Loucy (cell line): ENCODE measurements at regions not wholly inside any gene's neighbourhood (a gene's known extent, or its start where the extent isn't known, plus 50 kb on each side); places are given as distances from the start of the nearest gene placed in this dataset.

Experiments
- H2AFZ ChIP-seq: fragments of 200-600 bp; sonication (generic); 2 replicates; pipeline ENCODE4 v1.6.0; 2016; ENCODE audit warnings: antibody characterized with exemption, mild to moderate bottlenecking, low read length, moderate library complexity
- H3F3A ChIP-seq: fragments of 200-600 bp; 2 replicates; pipeline ENCODE4 v1.6.0; 2016; ENCODE audit warnings: antibody characterized with exemption, low read depth, mild to moderate bottlenecking
- H3K27me3 ChIP-seq: fragments of 200-600 bp; sonication (generic); 2 replicates; pipeline ENCODE4 v1.6.1; 2014; ENCODE audit warnings: low read length, mild to moderate bottlenecking; ENCODE audit not compliant: insufficient read depth, poor library complexity, severe bottlenecking
- H3K36me3 ChIP-seq: fragments of 200-600 bp; sonication (generic); 2 replicates; pipeline ENCODE4 v1.6.1; 2016; ENCODE audit warnings: low read length; ENCODE audit not compliant: insufficient read depth
- H3K4me1 ChIP-seq: fragments of 200-600 bp; sonication (generic); 2 replicates; pipeline ENCODE4 v1.5.1; 2014; ENCODE audit warnings: low read length, mild to moderate bottlenecking; ENCODE audit not compliant: insufficient read depth, poor library complexity, severe bottlenecking
- H3K4me2 ChIP-seq: fragments of 200-600 bp; sonication (generic); 2 replicates; pipeline ENCODE4 v1.6.0; 2014; ENCODE audit warnings: antibody characterized with exemption, low read length, low read depth, mild to moderate bottlenecking; ENCODE audit not compliant: poor library complexity, severe bottlenecking
- H3K4me3 ChIP-seq: fragments of 200-600 bp; sonication (generic); 2 replicates; pipeline ENCODE4 v1.5.1; 2014; ENCODE audit warnings: low read length, mild to moderate bottlenecking, mixed read lengths; ENCODE audit not compliant: poor library complexity, severe bottlenecking
- H3K79me2 ChIP-seq: fragments of 200-600 bp; sonication (generic); 2 replicates; pipeline ENCODE4 v1.6.1; 2014; ENCODE audit warnings: low read length; ENCODE audit not compliant: insufficient read depth
- H3K9ac ChIP-seq: fragments of 200-600 bp; sonication (generic); 2 replicates; pipeline ENCODE4 v1.6.0; 2014; ENCODE audit warnings: mild to moderate bottlenecking, low read depth, low read length, moderate library complexity; ENCODE audit not compliant: poor library complexity, severe bottlenecking
- H3K9me2 ChIP-seq: fragments of 200-600 bp; sonication (generic); replicated peaks from 2 replicates; pipeline ENCODE4 v1.6.1; 2016; ENCODE audit warnings: low read depth, low read length, mixed read lengths
- H3K9me3 ChIP-seq: fragments of 200-600 bp; sonication (generic); 2 replicates; pipeline ENCODE4 v1.6.1; 2014; ENCODE audit warnings: mild to moderate bottlenecking, antibody characterized with exemption, low read length, low read depth; ENCODE audit not compliant: insufficient read depth
- H4K20me1 ChIP-seq: fragments of 200-600 bp; sonication (generic); 2 replicates; pipeline ENCODE4 v1.6.0; 2014; ENCODE audit warnings: antibody characterized with exemption, low read length, mild to moderate bottlenecking; ENCODE audit not compliant: insufficient read depth, poor library complexity, severe bottlenecking
- CTCF ChIP-seq: fragments of 200-600 bp; sonication (generic); conservative IDR thresholded peaks from 2 replicates; pipeline ENCODE4 v1.5.1; 2014; ENCODE audit warnings: mild to moderate bottlenecking, antibody characterized with exemption, low read length
- EZH2phosphoT487 ChIP-seq: fragments of 200-600 bp; IDR thresholded peaks from 2 replicates; pipeline ENCODE4 v1.6.1; 2018; ENCODE audit warnings: antibody characterized with exemption, mild to moderate bottlenecking, moderate library complexity, borderline replicate concordance

- no peak overlapping the region for H2AFZ ChIP-seq
- no peak overlapping the region for H3K9ac ChIP-seq
- H3F3A ChIP-seq, result no peaks in the 10 kb centered on the region
- H3K4me1 ChIP-seq, result no peaks in the 10 kb centered on the region
- no peaks in the 10 kb centered on the region for H3K9me3 ChIP-seq
- no peaks in the 10 kb centered on the region for H3K79me2 ChIP-seq
- no peaks in the 10 kb centered on the region for H3K27me3 ChIP-seq
- no peak overlapping the region for H3K4me3 ChIP-seq
- no peaks in the 10 kb centered on the region for H3K36me3 ChIP-seq
- no peak overlapping the region for H3K4me2 ChIP-seq
- TF ChIP-seq CTCF, result no peak
- no peak for TF ChIP-seq EZH2phosphoT487
- no peaks in the 10 kb centered on the region for H4K20me1 ChIP-seq
- no peaks in the 10 kb centered on the region for H3K9me2 ChIP-seq
Measured at GRCh38 chr14:99003646-99004045, 268.4 kb downstream of the BCL11B start.

- Histone ChIP-seq H3K79me2 (no peaks in the 10 kb centered on the region), H3K4me2 (no peak overlapping the region), H3K27me3 (no peaks in the 10 kb centered on the region), H3K9ac (no peak overlapping the region), H4K20me1 (no peaks in the 10 kb centered on the region), H3K4me1 (no peaks in the 10 kb centered on the region), H2AFZ (no peak overlapping the region), H3K9me2 (no peaks in the 10 kb centered on the region), H3K4me3 (no peak overlapping the region), H3K36me3 (no peaks in the 10 kb centered on the region), H3F3A (no peaks in the 10 kb centered on the region), H3K9me3 (no peaks in the 10 kb centered on the region)
- TF ChIP-seq EZH2phosphoT487 (no peak), CTCF (no peak)
Measured at GRCh38 chr14:99004112-99004511, 267.9 kb downstream of the BCL11B start.

GRCh38 chr14:99006276-99006675, 265.7 kb downstream of the BCL11B start:
- no peak for TF ChIP-seq CTCF
- TF ChIP-seq EZH2phosphoT487, result no peak
- Histone ChIP-seq H2AFZ (no peak overlapping the region), H3K79me2 (no peaks in the 10 kb centered on the region), H3K4me3 (no peak overlapping the region), H3K4me2 (no peak overlapping the region), H4K20me1 (no peaks in the 10 kb centered on the region), H3K9me2 (no peaks in the 10 kb centered on the region), H3K4me1 (no peaks in the 10 kb centered on the region), H3K36me3 (no peaks in the 10 kb centered on the region), H3F3A (no peaks in the 10 kb centered on the region), H3K9ac (no peak overlapping the region), H3K9me3 (no peaks in the 10 kb centered on the region), H3K27me3 (no peaks in the 10 kb centered on the region)
